ENCODE measurements at regions not wholly inside any gene's neighbourhood (a gene's known extent, or its start where the extent isn't known, plus 50 kb on each side); places are given as distances from the start of the nearest gene placed in this dataset.

- no peak for TF ChIP-seq EP300 (IDR thresholded peaks at IDR 0.05; ENCODE audit: borderline replicate concordance in 1 of 2, low read depth in 2 of 2, low read length in 2 of 2)
- no peak for TF ChIP-seq RNF2 (IDR thresholded peaks at IDR 0.05; ENCODE audit: borderline replicate concordance, low read depth, low read length, missing control alignments, poor library complexity, severe bottlenecking)
- no peak for TF ChIP-seq USF2 (IDR thresholded peaks at IDR 0.05; ENCODE audit: low read length)
- TF ChIP-seq RXRA (IDR thresholded peaks at IDR 0.05; ENCODE audit: insufficient read depth, low read depth, low read length), result no peak
- TF ChIP-seq MAFK (IDR thresholded peaks at IDR 0.05; ENCODE audit: low read depth, low read length), result no peak
- no peak for TF ChIP-seq TEAD4 (IDR thresholded peaks at IDR 0.05; ENCODE audit: low read depth, low read length)
Measured at GRCh38 chr5:17056141-17056631, 120.1 kb upstream of the MYO10 start.

Measured in H1 (cell line).